HUES6 (cell line): ENCODE measurements at regions not wholly inside any gene's neighbourhood (a gene's known extent, or its start where the extent isn't known, plus 50 kb on each side); places are given as distances from the start of the nearest gene placed in this dataset.

Experiments
- H3K27ac ChIP-seq: 2 replicates; pipeline ENCODE4 v1.7.0; 2013; ENCODE audit warnings: low read depth, mild to moderate bottlenecking, low read length, inconsistent platforms
- H3K27me3 ChIP-seq: 2 replicates; pipeline ENCODE4 v1.6.1; 2013; ENCODE audit warnings: low read length; ENCODE audit not compliant: control insufficient read depth, insufficient read depth
- H3K36me3 ChIP-seq: 2 replicates; pipeline ENCODE4 v1.6.1; 2013; ENCODE audit warnings: low read length; ENCODE audit not compliant: control insufficient read depth, insufficient read depth
- H3K4me1 ChIP-seq: 2 replicates; pipeline ENCODE4 v1.6.1; 2013; ENCODE audit warnings: low read length; ENCODE audit not compliant: control insufficient read depth, insufficient read depth
- H3K4me3 ChIP-seq: 2 replicates; pipeline ENCODE4 v1.5.1; 2013; ENCODE audit warnings: low read depth, low read length
- H3K9ac ChIP-seq: one replicate; pipeline ENCODE4 v1.6.1; 2013; ENCODE audit warnings: mild to moderate bottlenecking, low read length
- H3K9me3 ChIP-seq: 2 replicates; pipeline ENCODE4 v1.6.1; 2013; ENCODE audit warnings: low read depth, low read length; ENCODE audit not compliant: control insufficient read depth, insufficient read depth

- no peaks in the 10 kb centered on the region for H3K27me3 ChIP-seq
- H3K4me3 ChIP-seq = no peak overlapping the region
- H3K4me1 ChIP-seq = no peaks in the 10 kb centered on the region
- no peak overlapping the region for H3K9ac ChIP-seq
- H3K9me3 ChIP-seq = peaks cover 2% of the 10 kb centered on the region; the same call in 1 of the 2 replicates
- H3K36me3 ChIP-seq = no peaks in the 10 kb centered on the region
- H3K27ac ChIP-seq = no peak overlapping the region
These were observed 618.7 kb upstream of the CADM1 start for GRCh38 chr11:116122697-116123472.

- Histone ChIP-seq H3K9me3 (peaks cover 3% of the 10 kb centered on the region; the same call in 1 of the 2 replicates), H3K4me1 (no peaks in the 10 kb centered on the region), H3K36me3 (no peaks in the 10 kb centered on the region), H3K27ac (no peak overlapping the region), H3K4me3 (no peak overlapping the region), H3K9ac (no peak overlapping the region), H3K27me3 (no peaks in the 10 kb centered on the region)
These were observed 614.9 kb upstream of the CADM1 start for GRCh38 chr11:116119158-116119557.

- no peak overlapping the region for H3K9ac ChIP-seq
- H3K27me3 ChIP-seq = no peaks in the 10 kb centered on the region
- H3K4me3 ChIP-seq = no peak overlapping the region
- no peak overlapping the region for H3K27ac ChIP-seq
- peaks cover 9% of the 10 kb centered on the region for H3K9me3 ChIP-seq
- 0 out of 2 replicates have a peak, but pooled peaks cover 4% of the 10 kb centered on the region for H3K36me3 ChIP-seq
- H3K4me1 ChIP-seq = no peaks in the 10 kb centered on the region
These were observed 613.9 kb upstream of the CADM1 start for GRCh38 chr11:116118138-116118470.

- H3K36me3 ChIP-seq = 0 out of 2 replicates have a peak, but pooled peaks cover 5% of the 10 kb centered on the region
- no peak overlapping the region for H3K27ac ChIP-seq
- H3K27me3 ChIP-seq = no peaks in the 10 kb centered on the region
- H3K9me3 ChIP-seq = peaks cover 12% of the 10 kb centered on the region
- H3K4me1 ChIP-seq = no peaks in the 10 kb centered on the region
- no peak overlapping the region for H3K4me3 ChIP-seq
- no peak overlapping the region for H3K9ac ChIP-seq
These were observed 613.3 kb upstream of the CADM1 start for GRCh38 chr11:116117331-116118137.

GRCh38 chr11:116115801-116116200, 611.6 kb upstream of the CADM1 start:
- peaks cover 7% of the 10 kb centered on the region; the same call in 1 of the 2 replicates for H3K27me3 ChIP-seq
- H3K4me1 ChIP-seq = no peaks in the 10 kb centered on the region
- H3K27ac ChIP-seq = no peak overlapping the region

GRCh38 chr11:116114198-116114651, 610.0 kb upstream of the CADM1 start:
- Histone ChIP-seq H3K4me1 (no peaks in the 10 kb centered on the region), H3K9me3 (peaks cover 12% of the 10 kb centered on the region), H3K27ac (no peak overlapping the region), H3K27me3 (peaks cover 23% of the 10 kb centered on the region), H3K9ac (no peak overlapping the region), H3K36me3 (0 out of 2 replicates have a peak, but pooled peaks cover 5% of the 10 kb centered on the region), H3K4me3 (no peak overlapping the region)

More at GRCh38 chr11:116115801-116116200, 611.6 kb upstream of the CADM1 start:
- peaks cover 12% of the 10 kb centered on the region for H3K9me3 ChIP-seq
- no peak overlapping the region for H3K9ac ChIP-seq
- H3K36me3 ChIP-seq = 0 out of 2 replicates have a peak, but pooled peaks cover 5% of the 10 kb centered on the region
- no peak overlapping the region for H3K4me3 ChIP-seq

- Histone ChIP-seq H3K4me3 (no peak overlapping the region), H3K27me3 (peaks cover 42% of the 10 kb centered on the region)
These were observed 608.1 kb upstream of the CADM1 start for GRCh38 chr11:116112087-116112935.

GRCh38 chr11:116111546-116111945, 607.3 kb upstream of the CADM1 start:
- Histone ChIP-seq H3K4me3 (no peak overlapping the region), H3K36me3 (0 out of 2 replicates have a peak, but pooled peaks cover 5% of the 10 kb centered on the region)

More at GRCh38 chr11:116112087-116112935, 608.1 kb upstream of the CADM1 start:
- Histone ChIP-seq H3K9me3 (peaks cover 9% of the 10 kb centered on the region), H3K36me3 (0 out of 2 replicates have a peak, but pooled peaks cover 5% of the 10 kb centered on the region), H3K9ac (no peak overlapping the region), H3K4me1 (peaks cover 4% of the 10 kb centered on the region; the same call in 1 of the 2 replicates), H3K27ac (no peak overlapping the region)

GRCh38 chr11:116110802-116111201, 606.6 kb upstream of the CADM1 start:
- H3K4me1 ChIP-seq = peaks cover 6% of the 10 kb centered on the region; the same call in 1 of the 2 replicates
- no peak overlapping the region for H3K27ac ChIP-seq
- peaks cover 57% of the 10 kb centered on the region for H3K27me3 ChIP-seq
- H3K9me3 ChIP-seq = peaks cover 8% of the 10 kb centered on the region
- 0 out of 2 replicates have a peak, but pooled peaks cover 5% of the 10 kb centered on the region for H3K36me3 ChIP-seq
- no peak overlapping the region for H3K4me3 ChIP-seq
- H3K9ac ChIP-seq = no peak overlapping the region

More at GRCh38 chr11:116111546-116111945, 607.3 kb upstream of the CADM1 start:
- H3K9ac ChIP-seq = no peak overlapping the region
- H3K27me3 ChIP-seq = peaks cover 50% of the 10 kb centered on the region
- peaks cover 8% of the 10 kb centered on the region for H3K9me3 ChIP-seq
- H3K27ac ChIP-seq = no peak overlapping the region
- H3K4me1 ChIP-seq = peaks cover 6% of the 10 kb centered on the region; the same call in 1 of the 2 replicates

GRCh38 chr11:116110356-116110755, 606.1 kb upstream of the CADM1 start:
- no peak overlapping the region for H3K4me3 ChIP-seq
- peaks cover 62% of the 10 kb centered on the region for H3K27me3 ChIP-seq
- no peak overlapping the region for H3K27ac ChIP-seq
- 0 out of 2 replicates have a peak, but pooled peaks cover 5% of the 10 kb centered on the region for H3K36me3 ChIP-seq
- peaks cover 6% of the 10 kb centered on the region; the same call in 1 of the 2 replicates for H3K4me1 ChIP-seq
- H3K9ac ChIP-seq = no peak overlapping the region
- H3K9me3 ChIP-seq = peaks cover 8% of the 10 kb centered on the region
